Panc1 (cell line): ENCODE measurements at regions not wholly inside any gene's neighbourhood (a gene's known extent, or its start where the extent isn't known, plus 50 kb on each side); places are given as distances from the start of the nearest gene placed in this dataset.

Experiments
- ATAC-seq: fragments of 200-7000 bp; cut with Tn5 transposase; 2 replicates; pipeline ENCODE4 v1.9.1; 2020; ENCODE audit warnings: mild to moderate bottlenecking, moderate library complexity
- BruUV-seq: library from RNA; stranded (reverse); fragments of 400-500 nt; replicated peaks from 2 replicates; lab custom pipeline; 2021; lab: Mats Ljungman, UMichigan
- CTCF ChIA-PET: fragments of 300-600 bp; sonication (Branson Sonifier 250); formaldehyde crosslinking; loops from one replicate; lab custom pipeline; 2022; ENCODE audit warnings: antibody characterized with exemption; lab: Charles Lee
- POLR2A ChIA-PET: fragments of 300-600 bp; sonication (Branson Sonifier 250); formaldehyde crosslinking; loops from one replicate; lab custom pipeline; 2022; ENCODE audit warnings: antibody characterized with exemption; lab: Charles Lee
- DNase-seq: peaks from one replicate; pipeline ENCODE4 v3.0.0-alpha.2; 2010; ENCODE audit warnings: low read depth, low spot score
- H3K27ac ChIP-seq: 2 replicates; pipeline ENCODE4 v1.5.1; 2011; ENCODE audit warnings: mild to moderate bottlenecking, low read length, inconsistent platforms
- H3K27me3 ChIP-seq: fragments of 200-500 bp; sonication (Bioruptor generic); 2 replicates; pipeline ENCODE4 v1.6.0; 2014; ENCODE audit warnings: low read length, inconsistent platforms; ENCODE audit not compliant: control insufficient read depth, insufficient read depth
- H3K36me3 ChIP-seq: fragments of 200-500 bp; sonication (Bioruptor generic); 2 replicates; pipeline ENCODE4 v1.5.1; 2014; ENCODE audit warnings: inconsistent platforms, mild to moderate bottlenecking, low read length, moderate library complexity; ENCODE audit not compliant: control insufficient read depth, insufficient read depth
- H3K4me1 ChIP-seq: 2 replicates; pipeline ENCODE4 v1.5.1; 2011; ENCODE audit warnings: inconsistent platforms, mild to moderate bottlenecking, low read length, moderate library complexity; ENCODE audit not compliant: control insufficient read depth, insufficient read depth
- H3K4me3 ChIP-seq, 2 experiments: 2 replicates each; pipeline ENCODE4 v1.5.1; 2011 to 2012; ENCODE audit warnings: low read depth in 2 of 2, low read length in 2 of 2, mild to moderate bottlenecking in 2 of 2, inconsistent platforms in 1 of 2, moderate library complexity in 1 of 2
- H3K9me3 ChIP-seq: fragments of 200-500 bp; sonication (Bioruptor generic); 2 replicates; pipeline ENCODE4 v1.5.1; 2014; ENCODE audit warnings: low read depth, mild to moderate bottlenecking, inconsistent platforms, low read length, moderate library complexity; ENCODE audit not compliant: control insufficient read depth, insufficient read depth
- CTCF ChIP-seq: fragments of 450-650 bp; IDR thresholded peaks from 2 replicates; pipeline ENCODE4 v1.5.1; 2017; ENCODE audit warnings: mild to moderate bottlenecking
- POLR2AphosphoS5 ChIP-seq: IDR thresholded peaks from 2 replicates; pipeline ENCODE4 v1.6.1; 2012; ENCODE audit warnings: mild to moderate bottlenecking, low read depth, low read length, moderate library complexity
- REST ChIP-seq, 2 experiments: IDR thresholded peaks; 2 replicates each; pipeline ENCODE4 v1.6.1; 2011 to 2012; ENCODE audit warnings: low read depth in 2 of 2, control low read depth in 1 of 2, low read length in 1 of 2, mild to moderate bottlenecking in 1 of 2, moderate library complexity in 1 of 2; ENCODE audit not compliant: insufficient read depth in 1 of 2
- SIN3A ChIP-seq: IDR thresholded peaks from 2 replicates; pipeline ENCODE4 v1.6.1; 2012; ENCODE audit warnings: low read depth, mild to moderate bottlenecking, low read length, moderate library complexity, borderline replicate concordance; ENCODE audit not compliant: insufficient read depth
- TCF7L2 ChIP-seq: IDR thresholded peaks from 2 replicates; pipeline ENCODE4 v1.6.1; 2011; ENCODE audit warnings: mild to moderate bottlenecking, low read depth, low read length, inconsistent platforms
- in situ Hi-C: cut with HindIII; loops from 2 replicates; pipeline ENCODE4 v1.10.0; 2016; ENCODE audit warnings: low sequenced_read_pairs, low pct_unique_long_range_greater_than_20kb
- intact Hi-C: fragments of 100-400 bp; cut with micrococcal nuclease; formaldehyde crosslinking; loops from one replicate; pipeline ENCODE4 v1.10.0; 2022; ENCODE audit not compliant: unreplicated experiment

GRCh38 chr12:88255224-88255623, 113.1 kb downstream of the TMTC3 start:
- ChIA-PET CTCF (no interaction called here), POLR2A (no interaction called here)
- no peaks in the 10 kb centered on the region for H3K27me3 ChIP-seq
- TF ChIP-seq POLR2AphosphoS5 (no peak), TCF7L2 (no peak), REST (IDR thresholded peaks at IDR 0.05; ENCODE audit: insufficient read depth in 1 of 2, low read depth in 2 of 2, low read length in 1 of 2) (no peak), CTCF (no peak), SIN3A (no peak)
- BruUV-seq, result no TSS peak
- DNase-seq (no peak), ATAC-seq (no peak)
- no peaks in the 10 kb centered on the region for H3K4me1 ChIP-seq
- H3K9me3 ChIP-seq, result no peaks in the 10 kb centered on the region; the same call in 1 of the 2 replicates
- H3K4me3 ChIP-seq, result no peak overlapping the region
- intact Hi-C loops (no loop called here), in situ Hi-C loops (no loop called here)
- no peaks in the 10 kb centered on the region; the same call in 1 of the 2 replicates for H3K36me3 ChIP-seq
- no peak overlapping the region for H3K27ac ChIP-seq

- ATAC-seq, result no peak
- no peaks in the 10 kb centered on the region for H3K27me3 ChIP-seq
- CTCF ChIA-PET, result no interaction called here
- BruUV-seq, result no TSS peak
- H3K27ac ChIP-seq, result no peak overlapping the region
- in situ Hi-C loops, result no loop called here
- DNase-seq, result no peak
- H3K4me3 ChIP-seq, result no peak overlapping the region
- intact Hi-C loops, result no loop called here
- no peaks in the 10 kb centered on the region; the same call in 1 of the 2 replicates for H3K9me3 ChIP-seq
- TF ChIP-seq TCF7L2 (no peak), REST (IDR thresholded peaks at IDR 0.05; ENCODE audit: insufficient read depth in 1 of 2, low read depth in 2 of 2, low read length in 1 of 2) (no peak), SIN3A (no peak), CTCF (no peak), POLR2AphosphoS5 (no peak)
- H3K4me1 ChIP-seq, result no peaks in the 10 kb centered on the region
- POLR2A ChIA-PET, result no interaction called here
- no peaks in the 10 kb centered on the region; the same call in 1 of the 2 replicates for H3K36me3 ChIP-seq
These were observed 113.7 kb downstream of the TMTC3 start for GRCh38 chr12:88255847-88256246.
